Femur (tissue), 1 donor: ENCODE measurements at regions not wholly inside any gene's neighbourhood (a gene's known extent, or its start where the extent isn't known, plus 50 kb on each side); places are given as distances from the start of the nearest gene placed in this dataset.

Experiments used
- DNase-seq: peaks from one replicate; pipeline ENCODE4 v3.0.0-alpha.2; 2017

- no peak for DNase-seq
Measured at GRCh38 chr1:208421486-208421885, 177.3 kb upstream of the PLXNA2 start.

DNA sequence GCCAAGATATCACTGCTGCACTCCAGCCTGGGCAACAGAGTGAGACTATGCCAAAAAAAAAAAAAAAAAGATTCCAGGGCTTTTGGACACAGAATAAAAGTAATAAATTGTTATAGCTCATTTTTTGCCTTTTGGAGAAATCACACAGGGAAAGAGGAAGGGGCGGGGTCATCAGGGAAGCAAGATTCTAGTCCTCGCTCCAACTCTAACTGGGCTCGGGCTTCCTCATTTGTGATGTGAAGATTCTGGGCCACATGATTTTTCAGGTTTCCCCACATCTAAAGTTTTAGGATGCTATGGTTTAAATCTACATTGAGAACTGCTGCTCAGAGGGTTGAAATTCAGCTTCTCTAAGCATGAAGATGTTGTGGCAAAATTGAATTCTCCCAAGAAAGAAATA, 179.3 kb upstream of the PLXNA2 start:
- no peak for DNase-seq

DNA sequence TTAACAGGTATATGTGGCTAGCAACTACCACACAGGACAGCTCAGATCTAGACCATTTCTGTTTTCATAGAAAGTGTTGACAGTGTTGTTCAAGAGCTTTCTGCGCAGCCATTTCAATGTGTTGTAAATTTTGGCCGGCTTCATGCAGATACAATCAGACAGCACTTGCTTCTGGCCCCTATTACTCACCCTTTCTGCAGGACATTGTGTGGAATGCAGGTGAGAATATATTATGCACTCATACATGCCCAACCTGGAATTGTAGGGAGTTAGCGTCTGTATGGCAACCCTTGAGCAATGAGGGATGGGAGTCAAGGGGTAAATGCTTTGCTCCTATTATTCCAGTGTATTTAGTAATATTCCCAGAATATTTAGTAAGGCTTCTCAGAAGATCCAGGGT, 180.9 kb upstream of the PLXNA2 start:
- no peak for DNase-seq

DNA sequence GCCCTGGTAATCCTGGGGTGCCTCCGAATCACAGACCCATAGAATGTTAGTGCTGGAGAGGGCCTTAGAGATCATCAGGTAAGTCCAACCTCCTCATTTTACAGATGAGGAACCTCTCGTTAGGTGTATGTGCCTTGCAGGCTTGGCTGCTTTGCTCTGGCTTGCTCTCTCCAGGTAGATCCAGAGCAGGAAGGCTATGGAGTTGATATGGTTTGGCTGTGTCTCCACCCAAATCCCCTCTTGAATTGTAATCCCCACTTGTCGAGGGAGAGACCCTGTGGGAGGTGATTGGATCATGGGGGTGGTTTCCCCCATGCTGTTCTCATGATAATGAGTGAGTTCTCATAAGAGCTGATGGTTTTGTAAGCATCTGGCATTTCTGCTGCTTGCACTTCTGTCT, 186.0 kb upstream of the PLXNA2 start:
- no peak for DNase-seq

DNA sequence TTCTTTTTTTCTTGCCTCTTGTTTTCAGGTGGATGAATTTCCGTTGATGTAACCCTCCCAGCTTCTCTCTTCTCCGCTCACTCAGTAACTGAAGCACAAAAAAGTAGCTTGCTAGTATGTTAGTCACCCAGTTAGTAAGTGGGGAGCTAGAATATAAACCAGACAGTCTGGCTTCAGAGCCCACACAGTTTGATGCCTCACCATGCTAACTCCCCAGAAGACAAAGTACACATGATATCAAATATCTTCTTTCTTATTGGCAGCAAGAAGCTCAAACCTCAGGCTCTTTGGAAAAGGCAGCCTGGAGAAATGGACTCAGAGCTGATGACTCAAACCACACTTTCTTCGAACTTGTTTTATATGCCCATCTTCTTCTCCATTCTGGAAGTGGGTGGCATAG, 187.5 kb upstream of the PLXNA2 start:
- no peak for DNase-seq

DNA sequence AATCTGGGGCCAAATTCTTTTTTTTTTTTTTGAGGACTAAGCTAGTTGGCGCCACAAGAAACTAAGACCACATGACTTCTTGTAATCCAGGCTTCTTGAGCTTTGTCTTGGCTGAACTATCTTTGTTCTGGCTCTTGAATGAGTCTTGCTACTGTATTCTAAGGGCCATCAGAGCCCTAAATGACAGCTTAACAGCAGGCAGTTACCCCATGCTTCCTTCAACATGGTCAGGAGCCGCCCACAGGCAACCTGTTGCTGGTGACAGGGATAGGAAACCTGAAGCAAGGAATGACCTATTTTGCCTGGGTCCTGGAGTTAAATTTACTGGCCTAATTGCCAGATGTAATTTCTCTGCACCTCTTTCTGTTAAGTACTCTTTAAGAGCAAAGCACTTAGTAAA, 188.2 kb upstream of the PLXNA2 start:
- no peak for DNase-seq

DNA sequence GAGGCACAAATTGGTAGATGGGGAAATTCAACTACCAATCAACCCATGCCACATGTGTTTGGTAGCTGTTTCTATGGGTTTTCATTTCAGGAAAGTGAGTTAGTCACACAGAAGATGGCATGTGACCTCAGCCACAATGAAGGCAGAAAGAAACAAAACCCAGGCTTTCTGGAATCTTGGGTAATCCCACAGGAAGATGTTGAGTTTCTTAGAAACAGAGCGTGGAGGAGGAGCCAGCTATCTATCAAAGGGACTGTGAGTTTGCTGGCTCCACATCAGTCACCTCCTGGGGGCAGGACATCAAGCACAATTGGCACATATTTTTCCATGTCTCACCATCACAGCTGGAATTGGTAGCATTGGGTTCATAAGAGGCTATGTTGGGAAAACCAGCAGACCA, 188.9 kb upstream of the PLXNA2 start:
- DNase-seq = no peak

- DNase-seq = no peak
Measured at GRCh38 chr1:208433971-208434370, 189.8 kb upstream of the PLXNA2 start.

- DNase-seq = no peak
Measured at GRCh38 chr1:208437401-208437800, 193.2 kb upstream of the PLXNA2 start.

- DNase-seq = no peak
Measured at GRCh38 chr1:208438112-208438699, 194.0 kb upstream of the PLXNA2 start.

DNA sequence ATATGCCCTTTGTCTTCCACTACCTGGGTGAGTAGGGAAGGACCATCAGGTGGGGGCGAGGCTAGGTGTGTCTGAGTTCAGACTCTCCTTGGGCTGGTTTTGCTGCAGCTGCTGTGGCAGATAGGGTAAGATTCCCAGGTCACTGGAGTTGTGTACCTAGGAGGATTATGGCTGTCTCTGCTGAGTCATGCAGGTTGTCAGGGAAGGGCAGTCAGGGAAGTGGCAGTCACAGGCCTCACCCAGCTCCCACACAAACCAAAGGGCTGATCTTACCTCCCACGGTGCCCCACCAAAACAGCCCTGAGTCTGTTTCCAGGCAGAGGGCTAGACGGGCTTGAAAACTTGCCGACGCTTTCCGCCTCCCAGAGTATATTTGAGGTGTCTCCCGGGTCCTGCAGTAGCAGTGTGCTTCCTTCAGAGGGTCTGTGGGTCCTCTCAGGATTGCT, 201.6 kb upstream of the PLXNA2 start:
- no peak for DNase-seq

- DNase-seq = no peak
Measured at GRCh38 chr1:208446271-208446691, 202.1 kb upstream of the PLXNA2 start.

- no peak for DNase-seq
Measured at GRCh38 chr1:208448425-208448824, 204.2 kb upstream of the PLXNA2 start.

DNA sequence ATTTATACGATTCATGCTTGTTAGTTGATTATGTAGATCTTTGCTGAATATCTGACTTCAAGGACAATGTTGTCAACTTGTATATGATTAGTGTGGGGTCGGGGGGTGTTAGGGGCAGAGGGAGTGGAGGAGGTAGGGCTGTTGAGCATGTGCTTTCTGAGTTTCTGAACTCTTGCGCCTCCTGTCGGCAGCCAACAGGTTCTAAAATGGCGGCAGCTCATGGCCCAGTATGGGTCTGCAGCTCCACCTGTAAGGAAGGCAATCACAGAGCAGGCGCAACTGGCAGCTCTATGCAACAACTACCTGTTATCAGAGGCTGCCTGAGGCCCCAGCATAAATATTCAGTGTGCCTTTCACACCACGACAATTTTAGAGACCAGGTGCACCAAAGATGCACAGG, 205.8 kb upstream of the PLXNA2 start:
- no peak for DNase-seq

DNA sequence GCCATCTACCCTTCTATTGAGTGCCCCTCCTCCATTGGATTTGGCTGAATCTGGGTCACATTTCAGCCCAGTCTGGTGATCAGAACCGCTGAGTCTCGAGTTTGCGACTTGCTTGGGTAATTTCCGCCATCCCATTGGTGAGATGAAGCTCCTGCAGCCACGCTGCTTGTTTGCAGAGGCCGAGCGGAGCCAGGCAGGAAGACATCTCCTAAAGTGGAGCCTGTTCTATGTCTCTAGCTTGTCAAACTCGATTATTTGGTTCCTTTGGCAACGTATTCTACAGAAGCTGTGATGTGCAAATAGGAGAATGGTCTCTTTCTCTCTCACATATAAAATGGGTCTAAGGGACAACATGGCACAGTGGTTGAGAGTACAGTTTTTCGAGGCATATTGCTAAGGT, 206.8 kb upstream of the PLXNA2 start:
- no peak for DNase-seq

DNA sequence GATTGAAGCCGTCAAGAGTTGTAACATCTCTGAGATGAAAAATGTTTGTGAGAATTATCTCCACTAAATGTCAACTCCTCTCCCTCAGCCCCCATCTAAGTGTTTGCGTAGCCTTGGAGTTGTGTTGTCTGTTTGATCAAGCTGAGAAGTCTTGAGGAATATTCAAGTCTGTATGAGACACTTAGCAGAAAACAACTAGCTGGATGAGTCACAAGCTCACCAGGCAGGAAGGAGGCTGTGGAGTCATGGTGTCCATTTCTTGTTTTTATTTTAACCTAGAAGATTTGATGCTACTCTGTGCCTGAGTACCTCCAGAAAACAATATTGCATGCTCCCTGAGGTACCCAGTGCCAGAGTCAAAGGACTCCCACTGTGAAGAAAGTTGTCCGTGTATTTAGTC, 211.6 kb upstream of the PLXNA2 start:
- no peak for DNase-seq

DNA sequence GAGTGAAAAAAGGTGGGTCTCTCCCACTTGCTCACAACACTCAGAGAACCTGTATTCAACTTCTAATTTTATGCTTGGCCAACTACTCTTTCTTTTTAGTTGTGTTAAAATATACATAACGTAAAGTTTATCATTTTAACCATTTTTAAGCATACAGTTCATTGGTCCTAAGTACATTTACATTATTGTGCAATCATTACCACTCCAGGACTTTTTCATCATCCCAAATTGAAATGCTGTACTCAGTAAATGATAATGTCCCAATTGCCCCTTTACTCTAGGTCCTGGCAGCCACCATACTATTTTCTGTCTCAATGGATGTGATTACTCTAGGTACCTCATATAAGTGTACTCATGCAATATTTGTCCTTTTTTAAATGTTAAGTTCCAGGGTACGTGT, 212.3 kb upstream of the PLXNA2 start:
- no peak for DNase-seq

- no peak for DNase-seq
Measured at GRCh38 chr1:208460823-208461222, 216.6 kb upstream of the PLXNA2 start.

- no peak for DNase-seq
Measured at GRCh38 chr1:208461680-208462079, 217.5 kb upstream of the PLXNA2 start.

GRCh38 chr1:208462761-208463160, 218.6 kb upstream of the PLXNA2 start:
- no peak for DNase-seq

DNA sequence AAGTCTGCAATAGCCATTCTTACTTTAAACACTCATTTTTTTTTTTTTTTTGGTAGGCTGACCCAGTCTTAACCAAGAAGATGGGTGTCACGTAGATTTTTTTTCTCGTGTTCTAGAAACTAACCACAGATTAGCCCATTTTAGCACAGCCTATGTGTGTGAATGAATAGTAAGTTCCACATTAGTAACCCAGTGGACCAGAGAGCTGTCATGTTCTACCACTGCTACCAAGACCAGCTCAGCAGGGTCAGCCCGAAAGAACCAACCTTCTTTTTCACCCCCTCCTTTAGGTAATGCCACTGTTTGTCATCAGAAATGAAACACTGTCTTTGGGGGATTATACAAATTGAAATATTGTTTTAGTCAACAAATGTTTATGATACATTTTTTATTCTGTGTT, 221.1 kb upstream of the PLXNA2 start:
- DNase-seq = no peak

- no peak for DNase-seq
Measured at GRCh38 chr1:208465786-208466590, 221.8 kb upstream of the PLXNA2 start.

DNA sequence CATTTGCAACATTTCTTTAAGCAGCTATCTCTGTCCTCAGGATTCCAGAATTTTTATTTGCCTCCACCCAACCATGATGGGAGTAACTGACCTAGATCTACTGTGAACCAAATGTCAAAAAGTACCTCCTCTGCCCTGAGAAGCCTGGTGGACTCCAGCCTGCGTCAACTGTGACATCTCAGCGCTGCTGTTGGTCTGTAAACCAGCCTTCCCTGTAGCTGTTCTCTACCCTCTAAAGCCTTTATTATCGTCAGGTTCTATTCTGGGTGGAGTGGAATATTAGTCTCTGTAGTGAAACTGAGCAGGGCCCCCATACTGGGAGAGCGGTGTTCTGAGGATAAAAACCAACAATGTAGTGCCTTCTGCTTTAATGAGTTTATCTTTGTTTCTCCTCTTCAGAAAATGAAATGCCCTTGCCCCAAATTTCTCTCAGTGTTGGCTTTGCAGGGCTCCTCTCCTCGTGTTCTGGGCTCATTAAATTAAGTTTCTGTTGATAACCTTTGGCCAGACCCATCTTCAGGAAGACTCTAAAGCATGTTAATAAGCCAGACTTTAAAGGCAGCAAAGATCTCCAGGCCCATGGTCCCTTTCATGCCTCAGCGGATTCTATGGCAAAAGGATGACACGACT, 223.1 kb upstream of the PLXNA2 start:
- no peak for DNase-seq

GRCh38 chr1:208475449-208475848, 231.3 kb upstream of the PLXNA2 start:
- no peak for DNase-seq
